ACHN (cell line): ENCODE measurements at regions not wholly inside any gene's neighbourhood (a gene's known extent, or its start where the extent isn't known, plus 50 kb on each side); places are given as distances from the start of the nearest gene placed in this dataset.
A peak's percentile ranks its signal among the peaks of the same experiment; 100 is the strongest.

Experiments used
- DNase-seq: peaks from one replicate; pipeline ENCODE4 v3.0.0-alpha.2; 2015
- in situ Hi-C: cut with HindIII; loops from 2 replicates; pipeline ENCODE4 v1.10.0; 2017; ENCODE audit warnings: low sequenced_read_pairs, low pct_ligation_motif_present, low pct_unique_long_range_greater_than_20kb

- in situ Hi-C loops, result no loop called here
- peak; percentile 75 for DNase-seq
Observed at GRCh38 chr7:41880107-41880506, 177.2 kb upstream of the INHBA start.

DNA sequence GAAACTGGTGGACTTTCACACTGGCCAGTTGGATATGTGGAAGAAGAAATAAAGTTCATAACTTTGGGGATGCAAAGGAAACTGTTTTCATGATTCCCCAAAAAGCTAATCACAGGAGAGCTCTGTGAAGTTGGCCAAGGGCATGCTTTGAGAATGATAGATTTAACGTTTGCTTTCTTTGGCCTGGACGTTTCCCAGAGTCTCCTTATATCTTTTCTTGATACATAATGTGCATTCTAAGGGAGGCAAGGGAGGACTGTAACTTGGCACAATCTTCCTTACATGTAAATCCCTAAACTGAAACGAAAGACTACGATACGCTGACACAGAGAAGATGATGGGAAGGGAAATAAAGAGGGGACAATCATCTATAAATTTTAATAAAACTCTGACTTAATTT is 176.5 kb upstream of the INHBA start:
- in situ Hi-C loops, result no loop called here
- DNase-seq, result no peak

GRCh38 chr7:41878309-41879295 is 175.7 kb upstream of the INHBA start:
- in situ Hi-C loops, result no loop called here
- DNase-seq, result no peak

GRCh38 chr7:41877118-41877517 is 174.2 kb upstream of the INHBA start:
- no peak for DNase-seq
- in situ Hi-C loops, result no loop called here

DNA sequence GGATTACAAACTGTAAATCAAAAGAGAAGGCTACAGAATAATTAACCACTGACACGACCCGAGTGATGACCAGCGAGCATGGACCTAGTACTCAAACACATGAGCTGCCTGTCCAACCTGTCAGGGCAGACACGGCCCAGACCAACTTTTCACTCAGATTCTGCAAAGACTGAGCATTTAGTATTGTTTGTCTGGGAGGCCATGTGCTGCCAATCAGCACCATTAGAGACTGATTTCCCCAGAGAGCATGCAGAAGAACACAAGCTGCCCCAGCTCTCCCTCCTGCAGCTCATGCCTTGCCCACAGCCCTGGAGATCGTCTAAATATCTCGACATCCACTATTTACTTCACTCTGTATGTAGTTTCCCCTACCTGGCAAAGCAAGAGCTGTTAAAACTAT is 172.6 kb upstream of the INHBA start:
- no peak for DNase-seq
- in situ Hi-C loops, result no loop called here

GRCh38 chr7:41874201-41874785 is 171.4 kb upstream of the INHBA start:
- DNase-seq, result no peak
- in situ Hi-C loops, result no loop called here

- in situ Hi-C loops, result no loop called here
- no peak for DNase-seq
Observed at GRCh38 chr7:41873741-41874140, 170.9 kb upstream of the INHBA start.

DNA sequence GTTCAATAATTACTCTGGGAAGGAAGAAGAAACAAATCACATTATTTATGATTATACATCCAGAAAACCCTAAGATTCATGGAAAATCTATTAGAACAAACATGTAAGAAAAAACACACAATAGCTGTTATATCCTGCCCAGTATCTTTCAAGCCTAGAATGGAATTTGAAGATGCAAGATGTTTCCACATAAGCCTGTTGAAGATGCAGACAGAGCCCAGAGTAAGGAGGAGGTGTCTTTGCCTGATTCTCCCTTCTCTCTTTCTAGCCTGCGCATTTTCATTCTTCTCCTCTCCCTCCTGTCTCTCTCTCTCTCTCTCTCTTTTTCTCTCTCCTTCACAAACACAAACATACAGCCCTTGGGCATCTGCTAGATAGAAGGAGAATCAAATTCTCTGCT is 170.1 kb upstream of the INHBA start:
- in situ Hi-C loops, result no loop called here
- DNase-seq, result no peak

DNA sequence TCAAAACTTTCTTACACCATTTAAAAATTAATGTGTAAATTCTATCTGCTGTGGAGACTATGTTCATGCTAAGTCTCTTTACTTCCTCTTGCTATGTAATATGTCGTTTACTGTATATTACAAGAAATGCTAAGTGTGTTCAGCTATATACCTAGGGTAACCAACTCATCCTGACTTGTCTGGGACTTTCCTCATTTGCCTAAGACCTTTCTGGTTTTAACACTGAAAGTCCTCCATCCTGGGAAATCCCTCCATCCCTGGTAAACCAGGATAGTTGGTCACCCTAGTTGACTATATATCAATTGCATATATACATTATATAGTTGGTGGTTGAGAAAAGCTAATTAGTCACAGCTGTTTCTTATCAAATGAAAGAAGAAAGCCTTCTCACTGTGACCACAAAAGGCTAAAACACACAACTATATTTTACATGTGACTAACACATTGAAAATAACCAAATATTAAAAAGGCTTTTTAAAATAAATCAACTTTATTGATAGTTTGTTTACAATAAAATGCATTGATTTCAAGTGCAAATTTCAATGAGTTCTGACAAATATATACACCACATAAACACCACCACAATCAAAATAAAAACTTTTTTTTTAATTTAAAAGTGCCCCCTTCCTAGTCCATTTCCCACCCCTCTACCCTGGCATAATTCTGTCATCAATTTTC is 167.7 kb upstream of the INHBA start:
- no peak for DNase-seq
- in situ Hi-C loops, result no loop called here

GRCh38 chr7:41869997-41870396 is 167.1 kb upstream of the INHBA start:
- in situ Hi-C loops, result no loop called here
- no peak for DNase-seq

DNA sequence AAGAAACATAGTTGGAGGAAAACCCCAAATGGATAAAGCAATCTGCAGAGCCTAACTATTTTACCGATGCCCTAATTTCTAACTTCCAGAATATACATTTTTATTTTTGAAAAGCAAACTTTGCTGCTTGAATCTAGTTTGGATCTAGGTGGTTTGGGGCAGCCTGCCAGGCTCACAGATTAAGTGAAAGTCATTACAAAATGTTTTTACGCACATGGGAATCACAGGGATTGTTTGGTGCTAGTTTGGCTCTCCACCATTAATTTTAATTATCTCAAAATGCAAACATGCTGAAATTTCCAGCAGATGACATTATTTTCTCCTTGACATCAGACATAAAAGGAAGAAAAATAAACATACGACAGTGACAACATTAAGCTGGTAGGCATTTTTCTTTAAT is 166.7 kb upstream of the INHBA start:
- DNase-seq, result no peak
- in situ Hi-C loops, result no loop called here

DNA sequence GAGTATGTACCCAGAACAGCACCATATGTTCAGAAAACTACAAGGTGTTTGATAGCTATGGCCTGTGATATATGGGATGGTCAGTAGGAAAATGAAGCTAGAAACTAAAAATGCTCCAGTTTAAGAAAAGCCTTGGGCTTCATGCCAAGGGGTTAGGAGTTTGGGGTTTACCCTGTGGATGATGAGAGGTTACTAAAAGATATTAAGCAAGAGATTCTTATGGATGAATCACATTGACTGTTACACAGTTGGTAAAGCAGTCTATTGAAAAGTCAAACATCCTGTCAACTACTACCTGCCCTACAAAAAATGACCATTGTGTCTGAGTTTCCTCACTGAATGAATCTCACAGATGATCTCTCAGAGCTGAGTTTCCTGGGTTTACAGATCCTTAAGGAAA is 166.2 kb upstream of the INHBA start:
- no peak for DNase-seq
- in situ Hi-C loops, result no loop called here

DNA sequence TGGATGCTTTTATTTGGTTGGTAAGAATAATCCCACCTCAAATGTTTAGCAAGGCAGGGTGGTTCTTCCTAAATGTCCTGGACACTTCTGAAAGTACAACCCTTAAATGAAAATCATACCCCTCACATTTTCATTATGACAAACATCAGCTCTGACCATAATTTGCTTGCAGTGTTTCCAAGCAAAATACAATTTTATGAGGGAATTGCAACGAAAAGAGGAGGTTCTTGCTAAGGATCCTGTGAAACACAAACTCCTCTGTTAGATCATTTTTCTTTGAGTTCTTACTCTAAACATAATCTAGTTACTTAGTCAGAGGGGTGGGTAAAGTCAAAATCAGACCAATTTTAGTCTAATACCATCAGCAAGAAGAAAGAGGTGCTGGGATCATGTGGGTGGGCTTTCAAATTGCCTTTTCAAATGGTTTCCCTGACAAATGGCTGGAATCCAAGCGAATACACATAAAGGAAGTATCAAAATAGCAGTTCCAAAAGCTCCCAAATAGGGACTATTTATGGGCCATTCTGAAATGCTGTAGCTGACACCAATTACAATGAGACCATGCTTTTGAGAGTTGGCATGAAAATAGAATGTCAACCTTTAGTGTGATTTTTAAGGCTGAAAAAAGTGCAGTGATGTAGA is 164.9 kb upstream of the INHBA start:
- DNase-seq, result no peak
- in situ Hi-C loops, result no loop called here

DNA sequence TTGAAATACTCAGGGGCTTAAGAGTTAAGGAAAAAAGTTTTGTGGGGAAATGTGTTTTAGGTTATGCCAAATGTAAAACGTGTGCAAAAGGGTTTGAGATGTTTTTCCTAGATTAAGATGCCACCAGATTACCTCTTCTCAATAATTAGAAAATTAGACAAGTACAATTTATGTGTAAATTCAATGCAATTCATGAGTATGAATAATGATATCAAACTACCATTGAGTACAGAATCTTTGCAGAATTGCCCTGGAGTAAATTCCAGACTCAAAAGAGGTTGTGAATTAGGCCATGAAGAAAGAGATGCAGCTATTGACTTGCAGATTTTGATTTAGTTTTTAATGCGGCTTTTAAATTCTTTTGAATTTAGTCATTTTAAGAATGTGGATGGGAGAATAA is 159.4 kb upstream of the INHBA start:
- DNase-seq, result no peak
- in situ Hi-C loops, result no loop called here

DNA sequence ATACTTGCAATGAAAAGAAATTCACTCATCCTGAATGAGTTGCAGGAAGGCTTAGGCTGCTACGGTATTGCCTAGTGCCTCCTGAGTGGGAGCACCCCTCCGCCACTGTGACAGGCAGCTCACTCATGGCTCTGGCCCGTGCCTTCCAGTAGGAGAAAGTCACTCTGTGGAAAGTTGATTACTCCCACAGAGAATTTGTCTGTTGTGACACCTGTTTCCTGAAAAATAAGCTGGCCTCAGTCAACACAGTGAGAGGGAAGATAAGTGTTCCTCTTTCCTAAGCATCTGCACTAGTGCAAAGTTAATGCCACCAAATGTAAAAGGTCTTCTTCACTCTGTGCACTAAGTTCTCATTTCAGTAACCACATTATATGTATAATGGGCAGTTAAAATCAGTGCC is 158.8 kb upstream of the INHBA start:
- DNase-seq, result no peak

GRCh38 chr7:41858201-41858600 is 155.3 kb upstream of the INHBA start:
- in situ Hi-C loops, result no loop called here

More for the DNA sequence above, 158.8 kb upstream of the INHBA start:
- in situ Hi-C loops, result no loop called here

GRCh38 chr7:41855798-41856197 is 152.9 kb upstream of the INHBA start:
- no peak for DNase-seq

More at GRCh38 chr7:41858201-41858600, 155.3 kb upstream of the INHBA start:
- DNase-seq, result no peak

DNA sequence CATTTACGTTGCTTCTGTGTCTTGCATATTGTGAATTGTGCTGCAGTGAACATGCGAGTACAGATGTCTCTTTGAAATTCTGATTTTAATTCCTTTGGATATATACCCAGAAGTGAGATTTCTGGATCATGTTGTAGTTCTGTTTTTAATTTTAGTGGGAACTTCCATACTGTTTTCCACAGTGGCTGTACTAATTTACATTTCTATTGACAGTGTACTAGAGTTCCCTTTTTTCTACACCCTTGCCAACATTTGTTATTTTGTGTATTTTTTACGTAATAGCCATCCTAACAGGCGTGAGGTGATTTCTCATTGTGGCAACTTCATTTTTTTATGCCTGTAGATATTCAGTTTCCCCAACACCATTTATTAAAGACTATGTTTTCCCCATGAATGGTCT is 144.7 kb upstream of the INHBA start:
- no peak for DNase-seq
- in situ Hi-C loops, result no loop called here

More at GRCh38 chr7:41855798-41856197, 152.9 kb upstream of the INHBA start:
- in situ Hi-C loops, result no loop called here

GRCh38 chr7:41847151-41847550 is 144.3 kb upstream of the INHBA start:
- in situ Hi-C loops, result no loop called here
- DNase-seq, result no peak
